HG03280 (cell line): ENCODE measurements at regions not wholly inside any gene's neighbourhood (a gene's known extent, or its start where the extent isn't known, plus 50 kb on each side); places are given as distances from the start of the nearest gene placed in this dataset.
"Not testable (repeated sequence)": the region's sequence is repeated elsewhere in the genome, so short reads cannot be mapped to it uniquely, and the experiment has no call there.

Experiments
- ATAC-seq: cut with Tn5 transposase; IDR thresholded peaks from one replicate; pipeline ENCODE4 v1.9.1; 2021; ENCODE audit warnings: mild to moderate bottlenecking, moderate library complexity; ENCODE audit not compliant: unreplicated experiment

- not testable (repeated sequence) for ATAC-seq
These were observed 80.7 kb downstream of the SPTSSA start for GRCh38 chr14:34381304-34381703.

DNA sequence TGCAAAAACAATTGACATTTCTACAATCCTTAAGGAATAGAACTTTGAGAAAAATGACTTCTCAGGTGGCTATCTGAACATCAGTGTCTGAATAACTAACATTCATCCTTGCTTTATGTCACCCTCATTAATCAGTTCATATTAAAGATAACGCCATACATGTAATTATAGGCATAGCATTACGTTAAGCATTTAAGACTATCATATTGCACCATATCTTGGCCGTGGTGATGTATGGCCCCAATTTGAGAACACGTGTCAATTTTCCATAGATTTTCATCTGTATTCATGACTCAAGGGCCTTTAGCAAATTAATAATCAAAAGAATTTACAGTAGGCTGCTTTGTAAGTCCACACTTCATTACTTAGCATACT lies 81.6 kb downstream of the SPTSSA start:
- no peak for ATAC-seq

DNA sequence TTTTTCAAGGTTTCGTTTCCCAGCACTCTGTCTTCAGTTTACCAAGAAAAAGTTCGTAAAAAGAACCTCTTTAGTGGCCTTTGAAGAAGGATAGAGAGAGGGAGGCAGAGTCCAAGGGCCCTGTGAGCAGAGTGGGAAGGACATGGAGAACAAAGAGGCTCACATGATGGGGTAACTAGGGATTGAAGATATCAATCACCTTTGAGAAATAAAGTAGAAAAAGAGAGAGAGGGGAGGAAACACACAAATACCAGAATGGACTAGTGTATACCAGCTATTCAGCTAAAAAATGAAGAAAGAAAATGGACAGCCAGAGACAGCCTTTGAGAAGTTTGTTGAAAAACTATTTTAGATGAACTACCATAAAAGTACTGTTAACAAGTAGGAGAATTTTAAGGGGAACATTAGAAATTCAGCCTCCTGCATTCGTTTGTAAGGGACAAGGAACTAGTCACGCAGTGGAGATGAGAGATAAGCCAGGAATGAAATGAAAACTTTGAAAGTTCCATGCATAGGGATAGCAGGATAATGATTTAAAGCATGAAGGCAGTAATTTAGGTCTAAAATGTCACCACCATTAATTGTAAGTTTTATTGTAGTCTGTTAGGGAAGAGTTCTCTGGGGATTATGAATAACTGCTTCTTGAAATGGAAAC lies 82.1 kb downstream of the SPTSSA start:
- ATAC-seq = no peak

GRCh38 chr14:34376649-34377267 lies 85.3 kb downstream of the SPTSSA start:
- ATAC-seq = no peak

DNA sequence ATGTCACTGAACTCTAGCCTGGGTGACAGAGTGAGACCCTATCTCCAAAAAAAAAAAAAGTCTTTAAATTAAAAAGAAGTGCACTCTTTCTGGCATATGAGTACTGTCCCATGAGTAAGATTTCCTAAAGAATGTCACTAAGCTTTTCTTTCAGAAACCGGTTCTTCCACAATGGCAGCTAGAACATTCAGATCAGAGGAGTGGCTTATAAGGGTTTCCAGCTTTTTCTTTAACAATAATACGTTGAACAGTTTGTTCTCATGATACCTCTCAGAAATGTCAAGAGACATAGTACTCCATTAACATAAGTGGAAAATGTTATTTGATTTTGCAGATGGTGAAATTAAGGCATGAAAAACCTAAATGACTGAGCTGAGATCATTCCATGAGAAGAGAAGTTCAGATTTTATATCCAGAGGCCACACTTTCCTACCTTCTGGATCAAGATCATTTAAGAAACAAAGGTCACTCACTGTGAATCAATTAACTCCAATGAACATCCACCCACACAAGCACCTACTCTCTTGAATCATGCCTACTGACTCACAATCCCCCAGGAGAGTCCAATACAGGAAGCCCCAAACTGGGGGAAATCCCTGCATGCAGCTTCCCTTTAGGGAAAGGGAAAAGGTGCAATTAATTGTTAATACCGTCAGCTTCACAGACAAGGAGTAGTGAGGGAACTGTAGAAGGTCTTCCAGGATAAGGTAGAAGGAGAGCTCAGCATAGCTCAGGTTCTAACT lies 86.9 kb downstream of the SPTSSA start:
- no peak for ATAC-seq

- ATAC-seq = no peak
These were observed 88.8 kb downstream of the SPTSSA start for GRCh38 chr14:34373191-34373590.

DNA sequence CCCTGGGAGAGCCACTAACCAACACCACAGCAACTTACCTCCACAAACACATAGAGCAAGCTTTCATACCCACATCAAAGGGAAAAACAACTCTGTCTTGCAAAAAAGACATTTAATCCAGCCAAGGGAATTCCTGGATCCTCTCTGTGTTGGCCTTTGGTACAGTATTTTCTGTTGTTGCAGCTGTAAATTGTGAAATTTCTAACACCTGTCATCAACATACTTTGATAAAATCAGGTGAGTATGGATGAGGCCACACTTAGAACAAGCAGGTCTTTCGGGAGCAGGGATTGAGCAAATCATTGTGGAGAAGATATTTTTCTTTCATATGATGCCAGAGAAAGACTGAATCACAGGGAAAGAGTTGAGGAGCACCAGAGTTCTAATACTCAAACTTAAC lies 89.3 kb downstream of the SPTSSA start:
- ATAC-seq = no peak

DNA sequence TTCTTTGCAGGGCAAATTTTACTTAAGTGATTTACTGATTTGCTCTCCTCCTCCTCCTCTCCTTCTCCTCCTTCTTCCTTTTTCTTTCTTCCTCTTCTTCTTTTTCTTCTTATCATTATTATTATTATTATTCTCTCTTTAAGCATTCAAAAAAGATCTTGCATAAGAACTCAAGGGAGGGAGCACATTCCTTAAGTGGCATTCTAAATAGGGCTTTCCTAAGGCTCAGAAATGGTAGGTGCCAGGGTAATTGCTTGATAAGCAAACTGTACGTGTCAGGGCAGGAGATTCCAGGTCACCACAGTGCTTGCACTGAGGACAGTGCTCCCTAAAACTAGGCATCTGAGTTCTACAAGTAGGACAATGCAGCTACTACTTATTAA lies 92.4 kb downstream of the SPTSSA start:
- ATAC-seq = no peak

DNA sequence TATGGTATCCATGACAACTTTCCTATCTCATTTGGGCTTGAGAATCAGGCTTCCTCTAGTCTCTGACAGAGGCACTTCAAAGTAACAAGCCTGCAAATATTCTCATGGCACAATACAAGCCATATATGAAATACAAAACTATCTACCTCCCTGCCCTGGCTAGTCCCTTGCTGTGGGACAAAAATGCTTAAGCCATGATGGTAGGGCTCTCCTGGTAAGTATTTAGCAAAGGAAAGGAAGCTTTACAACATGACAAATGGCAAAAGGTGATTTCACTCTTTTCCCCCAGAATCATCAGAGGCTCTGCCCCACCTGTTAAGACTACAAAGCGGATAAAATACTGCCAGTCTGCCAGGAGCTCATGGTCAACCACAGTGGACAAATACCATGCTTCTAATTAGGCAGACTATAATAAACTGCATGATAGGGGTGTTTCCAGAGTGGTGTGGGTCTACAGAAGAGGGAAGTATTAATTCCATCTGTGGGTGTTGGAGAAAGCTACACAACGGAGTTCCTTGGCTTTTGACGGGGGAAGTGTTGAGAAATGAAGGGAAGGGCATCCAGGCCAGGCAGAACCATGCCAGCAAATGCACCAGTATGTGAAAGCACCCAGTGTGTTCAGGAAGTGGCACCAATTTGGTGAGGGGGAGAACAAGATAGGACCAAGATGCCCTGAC lies 92.9 kb downstream of the SPTSSA start:
- ATAC-seq = no peak

- no peak for ATAC-seq
These were observed 93.7 kb downstream of the SPTSSA start for GRCh38 chr14:34368115-34368970.

DNA sequence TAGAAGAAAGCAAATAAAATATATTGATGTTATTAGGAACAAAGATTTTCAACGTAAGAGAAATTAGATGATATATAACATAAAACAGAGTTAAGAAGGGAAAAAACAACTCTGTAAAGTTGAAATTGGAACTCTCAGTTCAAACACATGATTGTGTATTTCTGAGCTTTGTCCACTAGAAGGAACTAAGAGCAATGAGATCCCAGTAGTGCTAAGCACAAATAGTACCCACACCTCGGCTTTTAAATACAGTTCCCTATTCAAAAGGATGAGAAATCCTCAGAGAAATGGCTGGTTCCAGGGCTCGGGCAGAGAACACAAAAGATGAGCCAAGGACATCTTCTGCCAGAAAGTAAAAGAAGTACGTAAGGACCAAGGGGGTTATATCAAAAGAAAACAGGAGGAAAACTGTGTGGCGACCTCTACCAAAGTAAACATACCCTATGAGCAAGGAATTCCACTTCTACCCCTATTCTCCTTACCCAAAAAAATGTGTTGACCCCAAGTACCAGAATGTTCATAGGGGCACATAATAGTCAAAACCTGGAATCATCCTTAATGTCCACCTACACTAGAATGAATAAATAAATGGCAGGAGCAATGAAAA lies 96.6 kb downstream of the SPTSSA start:
- ATAC-seq = no peak

GRCh38 chr14:34364201-34364600 lies 97.8 kb downstream of the SPTSSA start:
- no peak for ATAC-seq

DNA sequence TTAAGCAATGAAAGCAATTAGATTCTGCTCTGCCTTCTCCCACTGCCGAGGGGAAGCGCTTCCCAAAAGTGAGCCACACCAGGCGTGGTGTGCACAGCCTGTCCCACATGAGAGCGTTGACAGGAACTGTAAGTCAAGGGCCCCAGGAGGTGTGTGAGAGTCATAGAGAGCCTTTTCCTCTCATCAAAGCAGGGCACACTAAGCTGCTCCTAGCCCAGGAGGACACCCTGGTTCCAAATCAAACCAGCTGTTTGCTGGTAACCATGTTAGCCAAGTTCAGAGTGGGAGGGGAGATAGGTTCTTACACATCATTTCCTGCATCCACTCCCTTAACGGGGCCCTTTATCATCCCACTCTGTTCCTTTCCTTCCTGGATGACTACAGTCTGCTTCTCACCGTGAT lies 98.3 kb downstream of the SPTSSA start:
- no peak for ATAC-seq

GRCh38 chr14:34362641-34363251 lies 99.3 kb downstream of the SPTSSA start:
- no peak for ATAC-seq

DNA sequence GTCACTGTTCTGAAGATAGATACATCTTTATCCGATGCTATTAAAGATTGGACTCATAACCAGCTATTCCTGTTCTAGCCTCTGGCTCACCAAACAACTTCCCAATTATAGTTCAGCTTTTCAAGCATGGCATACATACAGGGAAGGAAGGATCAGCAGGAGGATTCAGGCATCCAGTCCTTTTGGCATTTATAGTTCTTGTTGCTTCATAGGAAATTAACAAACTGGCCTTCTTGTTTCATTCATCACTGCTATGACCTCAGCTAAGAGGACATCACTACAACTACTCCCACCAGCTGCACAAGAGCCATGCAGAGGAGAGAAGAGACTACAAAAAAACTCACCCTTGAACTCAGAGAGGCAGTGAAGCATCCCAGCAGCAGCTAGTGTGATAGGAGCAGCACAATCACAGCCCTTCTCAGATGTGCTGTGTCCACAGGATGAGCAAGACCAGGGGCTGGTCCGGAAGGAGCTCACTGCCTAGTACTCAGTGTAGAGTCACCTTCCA lies 100.5 kb downstream of the SPTSSA start:
- ATAC-seq = no peak

DNA sequence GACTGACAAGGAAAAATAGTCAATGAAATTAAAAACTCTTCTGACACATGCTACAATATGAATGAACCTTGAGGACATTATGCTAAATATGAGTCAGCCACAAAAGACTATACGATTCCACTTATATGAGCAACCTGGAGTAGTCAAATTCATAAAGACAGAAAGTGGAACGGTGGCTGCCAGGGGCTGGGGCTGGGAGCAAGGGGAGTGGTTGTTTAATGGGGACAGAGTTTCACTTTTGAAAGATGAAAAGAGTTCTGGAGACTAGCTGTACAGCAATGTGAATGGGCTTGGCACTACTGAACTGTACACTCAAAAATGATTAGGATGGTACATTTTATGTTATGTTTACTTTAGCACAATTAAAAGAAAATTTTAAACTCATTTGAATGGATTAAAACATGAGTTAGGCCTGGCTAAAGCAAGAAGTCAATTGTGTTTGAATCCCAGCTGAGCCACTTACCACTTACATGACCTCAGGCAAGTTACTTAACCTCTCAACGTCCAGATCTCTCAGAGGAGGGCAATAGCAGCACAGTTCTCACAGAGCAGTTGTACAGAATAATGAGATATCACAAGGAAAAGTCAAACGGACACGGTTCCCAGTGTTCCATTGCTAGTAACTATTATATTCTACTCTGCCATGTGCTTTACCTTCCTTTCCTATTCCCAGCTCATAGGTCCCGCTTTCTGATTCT lies 102.5 kb downstream of the SPTSSA start:
- no peak for ATAC-seq

GRCh38 chr14:34356264-34356654 lies 105.8 kb downstream of the SPTSSA start:
- no peak for ATAC-seq

GRCh38 chr14:34355584-34356263 lies 106.3 kb downstream of the SPTSSA start:
- no peak for ATAC-seq

DNA sequence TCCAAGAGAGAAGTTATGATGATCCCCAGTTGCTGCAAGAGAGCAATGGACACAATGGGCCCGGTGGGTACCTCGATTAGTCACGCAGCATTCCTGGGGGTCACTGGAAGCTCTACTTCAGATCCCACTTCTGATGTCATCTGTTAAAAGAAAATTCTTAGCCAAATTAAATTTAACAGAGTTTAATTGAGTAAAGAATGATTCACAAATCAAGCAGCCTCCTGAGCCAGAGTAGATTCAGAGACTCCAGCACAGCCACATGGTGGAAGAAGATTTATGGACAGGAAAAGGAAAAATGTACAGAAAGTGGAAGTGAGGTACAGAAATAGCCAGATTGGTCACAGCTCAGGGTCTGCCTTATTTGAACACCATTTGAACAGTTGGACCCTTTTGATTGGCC lies 107.5 kb downstream of the SPTSSA start:
- ATAC-seq = no peak
